GM19455 (cell line): ENCODE measurements at regions not wholly inside any gene's neighbourhood (a gene's known extent, or its start where the extent isn't known, plus 50 kb on each side); places are given as distances from the start of the nearest gene placed in this dataset.
"Not testable (repeated sequence)": the region's sequence is repeated elsewhere in the genome, so short reads cannot be mapped to it uniquely, and the experiment has no call there.

Source experiments
- ATAC-seq: cut with Tn5 transposase; IDR thresholded peaks from one replicate; pipeline ENCODE4 v1.9.1; 2021; ENCODE audit not compliant: unreplicated experiment

GRCh38 chr22:48639896-48640748 is 1187.6 kb downstream of the BRD1 start:
- ATAC-seq: no peak

DNA sequence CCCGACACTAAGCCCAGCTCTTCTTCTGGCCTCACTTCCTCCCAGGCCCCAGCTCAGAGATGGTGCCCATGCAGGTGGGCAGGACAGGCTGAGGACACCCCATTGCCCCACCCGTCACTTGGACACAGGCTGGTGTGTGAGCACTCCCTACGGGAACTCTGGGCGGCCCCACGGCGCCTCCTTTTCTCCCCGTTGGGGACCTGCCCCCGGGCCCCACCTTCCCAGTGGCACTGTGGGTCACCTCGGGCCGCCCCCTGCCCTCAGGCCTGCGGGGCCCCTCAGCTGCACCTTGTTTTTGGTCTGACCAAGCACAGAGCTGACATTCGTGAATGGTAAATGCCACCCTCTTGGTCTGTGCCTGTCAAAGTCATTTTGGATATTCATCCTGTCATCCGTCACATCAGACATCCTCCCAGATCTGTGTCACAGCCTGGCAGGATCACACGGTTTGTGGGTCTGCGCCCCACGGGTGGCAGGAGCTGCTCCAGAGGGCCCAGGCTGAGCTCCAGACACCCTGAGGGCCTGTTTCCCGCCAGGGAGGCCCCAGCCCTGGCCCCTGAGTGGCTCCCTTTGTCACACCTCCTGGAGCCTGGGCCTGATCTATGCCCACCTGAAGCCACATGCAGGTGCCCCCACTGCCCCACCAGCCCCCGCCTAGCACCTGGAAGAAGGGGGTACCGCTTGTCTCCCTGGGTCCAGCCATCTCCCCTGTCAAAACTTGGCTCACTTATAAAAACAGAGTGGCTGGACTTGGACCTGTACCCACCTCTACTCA is 1188.5 kb downstream of the BRD1 start:
- no peak for ATAC-seq

DNA sequence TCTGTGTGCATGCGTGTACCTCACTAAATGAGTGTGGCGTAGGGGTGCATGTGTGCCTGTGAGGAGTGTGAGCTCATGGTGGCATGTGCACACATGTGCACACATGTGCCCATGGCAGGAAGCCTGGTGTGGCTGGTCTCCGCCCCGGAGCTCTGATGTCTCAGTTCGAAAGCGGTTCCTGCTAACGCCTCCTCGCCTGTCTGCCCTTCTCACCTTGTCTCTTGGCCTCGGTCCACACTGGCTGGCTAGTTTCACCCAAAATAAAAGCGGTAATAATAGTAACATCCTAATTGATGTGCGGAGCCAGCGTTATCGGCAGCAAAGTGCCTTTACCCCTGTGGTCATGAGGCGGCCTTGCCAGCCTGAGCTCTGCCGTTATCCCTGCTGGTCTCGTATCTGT is 1190.4 kb downstream of the BRD1 start:
- ATAC-seq: no peak

GRCh38 chr22:48636746-48637145 is 1190.9 kb downstream of the BRD1 start:
- ATAC-seq: no peak

DNA sequence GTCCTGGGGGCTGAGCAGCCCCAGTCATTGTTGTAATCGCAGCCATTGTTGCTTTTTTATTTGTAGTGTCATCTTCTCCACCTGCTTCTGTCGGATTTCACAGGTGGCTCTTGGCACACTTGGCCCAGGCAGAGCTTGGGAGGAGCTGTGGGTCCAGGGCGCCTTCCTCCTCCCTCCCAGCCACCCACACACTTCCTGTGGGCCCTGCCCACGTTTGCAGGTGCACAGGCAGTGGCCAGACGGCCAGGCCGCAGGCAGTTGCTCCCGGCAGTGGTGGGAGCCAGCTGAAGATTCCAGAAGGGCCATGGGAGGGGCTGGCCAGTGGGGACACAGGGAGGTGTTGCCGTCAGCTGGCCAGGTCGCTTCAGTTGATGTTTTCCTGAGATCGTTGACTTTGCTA is 1191.9 kb downstream of the BRD1 start:
- no peak for ATAC-seq

DNA sequence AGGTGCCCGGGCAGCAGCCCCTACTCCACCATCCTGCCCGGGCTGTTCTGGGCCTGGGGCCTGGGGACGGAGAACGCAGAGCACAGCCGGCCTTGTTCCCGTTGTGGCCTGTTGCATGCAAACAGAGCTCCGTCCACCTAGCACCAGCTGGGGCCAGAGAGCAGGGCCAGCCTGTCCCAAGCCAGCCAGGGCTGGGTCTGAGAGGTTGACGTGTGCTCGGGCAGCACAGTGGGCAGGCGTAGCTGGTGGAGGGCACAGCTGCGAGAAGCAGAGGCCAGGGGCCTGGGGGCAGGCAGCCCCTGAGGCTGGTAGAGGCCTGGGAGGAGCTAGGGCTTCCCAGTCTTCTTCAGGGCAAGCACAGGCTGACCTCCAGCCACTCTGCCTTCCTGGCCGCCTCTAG is 1192.6 kb downstream of the BRD1 start:
- ATAC-seq: no peak

DNA sequence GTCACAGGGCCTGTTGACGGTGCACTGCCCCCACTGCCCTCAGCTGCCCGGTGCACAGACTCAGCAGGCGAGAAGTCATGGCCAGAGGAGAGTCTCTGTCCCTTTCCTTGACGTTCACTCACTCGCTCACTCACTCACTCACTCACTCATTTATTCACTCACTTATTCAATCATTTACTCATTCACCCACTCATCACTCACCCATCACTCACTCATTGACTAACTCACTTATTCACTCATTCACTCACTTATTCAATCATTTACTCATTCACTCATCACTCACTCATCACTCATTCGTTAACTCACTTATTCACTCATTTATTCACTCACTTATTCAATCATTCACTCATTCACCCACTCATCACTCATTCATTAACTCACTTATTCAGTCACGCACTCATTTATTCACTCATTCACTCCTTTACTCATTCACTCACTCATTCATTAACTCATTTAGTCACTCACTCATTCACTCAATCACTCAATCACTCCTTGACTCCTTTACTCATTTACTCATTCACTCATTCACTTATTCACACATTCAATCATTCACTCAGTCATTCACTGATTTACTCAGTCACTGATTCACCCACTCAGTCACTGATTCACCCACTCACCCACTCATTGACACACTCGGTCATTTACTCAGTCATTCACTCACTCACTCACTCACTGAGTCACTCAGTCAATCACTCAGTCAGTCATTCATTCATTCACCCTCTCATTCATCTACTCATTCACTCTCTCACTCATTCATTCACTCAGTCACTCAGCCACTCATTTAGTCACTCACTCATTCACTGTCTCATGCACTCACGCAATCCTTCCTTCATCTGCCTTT is 1193.5 kb downstream of the BRD1 start:
- no peak for ATAC-seq

- ATAC-seq: no peak
Measured at GRCh38 chr22:48632646-48633246, 1194.9 kb downstream of the BRD1 start.

DNA sequence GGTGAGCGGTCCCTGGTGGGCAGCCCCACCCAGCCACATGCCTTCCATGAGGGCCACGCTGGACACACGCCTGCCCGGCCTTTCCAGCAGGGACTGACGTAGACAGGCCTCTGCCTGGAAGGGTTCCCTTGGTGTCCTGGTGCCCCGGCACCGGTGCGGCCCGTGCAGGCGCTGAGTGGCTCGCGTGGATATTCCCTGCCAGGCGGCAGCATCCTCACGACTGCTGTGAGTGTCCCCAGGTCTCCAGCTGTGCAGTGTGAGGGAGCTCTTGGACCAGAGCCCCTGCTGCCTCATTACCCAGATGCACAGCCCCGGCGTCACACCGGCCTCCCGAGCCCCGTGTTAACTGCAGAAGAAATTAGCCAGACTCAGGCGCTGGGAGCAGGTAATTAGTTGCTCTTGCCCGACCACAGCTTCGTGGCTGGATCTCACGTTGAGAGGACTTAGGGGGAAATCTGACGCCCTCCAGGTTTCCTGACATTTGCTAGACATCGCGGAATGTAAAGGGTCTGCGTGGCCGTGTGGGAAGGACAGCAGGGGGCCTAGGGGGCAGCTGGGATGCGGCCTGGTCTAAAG is 1196.3 kb downstream of the BRD1 start:
- ATAC-seq: no peak

- ATAC-seq: no peak
Measured at GRCh38 chr22:48630848-48631247, 1196.8 kb downstream of the BRD1 start.

GRCh38 chr22:48630433-48630754 is 1197.3 kb downstream of the BRD1 start:
- no peak for ATAC-seq

DNA sequence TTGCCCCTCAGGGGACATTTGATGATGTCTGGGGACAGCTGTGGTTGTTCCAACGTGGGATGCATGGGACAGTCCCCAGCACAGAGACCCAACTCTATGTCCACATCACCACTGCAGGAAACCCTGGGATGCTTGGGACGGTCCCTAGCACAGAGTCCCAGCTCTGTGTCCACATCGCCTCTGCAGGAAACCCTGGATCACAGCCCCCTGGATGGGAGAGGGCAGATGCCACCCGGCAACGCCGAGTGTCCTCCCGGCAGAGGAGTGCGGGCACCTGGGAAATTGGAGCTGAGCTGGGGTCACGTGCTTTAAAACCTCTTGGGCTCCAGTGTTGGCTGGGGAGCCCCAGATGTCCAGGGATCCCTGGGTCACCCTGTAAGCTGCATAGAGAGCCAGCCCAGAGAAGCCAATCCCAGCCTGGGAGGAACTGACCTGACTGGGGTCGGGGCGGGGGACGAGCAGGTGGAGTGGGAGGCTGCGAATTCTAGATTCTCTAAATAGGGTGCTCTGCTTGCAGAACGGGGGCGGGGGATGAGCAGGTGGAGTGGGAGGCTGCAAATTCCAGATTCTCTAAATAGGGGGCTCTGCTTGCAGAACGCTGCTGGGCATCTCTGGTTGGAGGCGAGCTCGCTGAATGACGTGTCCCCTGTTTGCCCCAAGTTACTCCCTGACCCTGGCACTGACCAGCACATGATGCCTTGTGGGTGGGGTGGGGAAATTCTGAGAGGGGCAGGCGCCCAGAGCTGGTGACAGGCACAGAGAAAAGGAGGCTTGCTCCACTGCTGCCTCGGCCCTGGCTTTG is 1197.8 kb downstream of the BRD1 start:
- no peak for ATAC-seq

DNA sequence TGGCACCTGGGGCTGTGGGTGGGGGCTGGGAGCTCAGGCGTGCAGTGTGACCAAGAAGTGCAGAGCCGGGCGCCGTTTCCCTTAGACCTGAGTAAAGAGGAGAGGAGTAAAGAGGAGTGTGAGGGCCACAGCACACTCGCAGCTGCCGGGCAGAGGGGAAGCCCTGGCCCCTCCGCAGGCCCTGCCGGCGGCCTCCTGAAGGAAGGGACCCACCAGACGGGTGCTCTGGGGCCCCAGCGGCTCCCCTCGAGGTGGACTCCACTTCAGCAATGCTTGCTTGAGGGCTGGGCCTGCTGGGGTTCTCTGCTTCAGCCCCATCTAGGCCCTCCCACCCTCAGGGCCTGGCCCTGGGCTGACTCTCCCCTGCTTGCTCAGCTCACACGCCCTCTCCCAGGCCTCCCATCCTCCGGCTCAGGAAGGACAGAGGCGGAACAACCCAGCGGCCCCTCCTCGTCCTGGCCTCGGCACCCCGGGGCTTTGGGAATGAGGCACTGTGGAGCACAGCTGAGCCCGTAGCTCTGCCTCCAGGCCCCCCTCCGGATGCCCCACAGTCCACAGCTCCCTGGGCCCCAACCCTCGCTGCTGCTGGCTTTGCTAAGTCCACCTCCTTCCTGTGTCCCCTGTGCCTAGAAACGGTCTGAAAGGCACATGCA is 1198.7 kb downstream of the BRD1 start:
- no peak for ATAC-seq

DNA sequence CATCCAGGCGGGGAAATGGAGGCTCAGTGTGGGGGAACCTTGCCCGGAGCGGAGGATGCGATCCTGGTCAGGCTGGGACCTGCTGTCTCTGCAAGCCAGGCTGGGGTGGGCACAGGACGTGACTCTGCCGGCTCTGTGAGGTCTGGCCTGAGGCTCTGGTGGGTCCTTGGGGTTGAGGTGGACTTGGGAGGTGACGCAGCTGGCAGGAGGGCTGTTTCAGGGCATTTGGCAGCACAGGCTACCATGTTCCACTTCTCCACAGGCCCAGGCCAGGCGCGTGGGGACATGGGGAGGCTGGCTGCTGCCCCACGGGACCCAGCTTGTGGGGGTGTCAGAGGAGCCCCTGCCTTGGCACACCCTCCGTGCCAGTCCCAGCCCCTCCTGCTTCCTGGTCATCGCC is 1199.7 kb downstream of the BRD1 start:
- no peak for ATAC-seq

DNA sequence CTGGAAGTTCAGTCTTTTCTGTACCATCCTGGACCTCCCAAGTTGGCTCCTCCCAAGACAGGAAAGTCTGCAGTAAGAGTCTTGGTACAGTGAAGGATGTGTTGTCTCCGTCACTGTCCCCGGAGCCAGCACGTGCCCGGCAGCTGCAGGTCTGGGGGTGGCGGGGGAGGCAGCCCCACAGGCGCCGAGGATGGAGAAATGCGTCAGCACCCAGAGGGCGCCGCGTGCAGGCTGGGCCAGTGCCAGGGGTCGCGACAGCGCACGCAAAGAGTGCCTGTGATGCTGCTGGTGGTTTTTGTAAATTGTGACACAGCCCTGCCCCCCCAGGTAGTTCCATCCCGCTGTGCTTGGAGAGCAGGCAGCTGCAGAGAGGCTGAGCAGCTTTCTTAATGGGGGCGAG is 1200.5 kb downstream of the BRD1 start:
- ATAC-seq: no peak

DNA sequence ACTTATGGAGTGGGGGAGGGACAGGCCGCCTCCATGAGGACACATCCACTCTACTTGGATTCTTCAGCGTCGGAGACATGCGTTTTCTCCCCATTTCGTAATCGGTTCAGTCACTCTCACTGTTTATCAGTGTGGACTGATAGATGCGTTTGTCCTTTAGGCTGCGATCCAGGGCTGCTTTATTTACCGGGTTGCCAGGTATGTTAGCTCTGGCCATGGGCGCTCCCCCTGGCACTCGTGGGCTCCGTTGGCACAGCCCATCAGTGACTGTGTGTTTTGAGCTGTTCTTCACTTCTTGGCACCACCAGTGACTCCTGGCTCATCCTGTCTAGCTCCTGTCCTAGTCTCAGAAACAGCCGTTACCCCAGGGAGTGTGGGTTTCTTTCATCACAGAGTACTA is 1203.3 kb downstream of the BRD1 start:
- no peak for ATAC-seq

- no peak for ATAC-seq
Measured at GRCh38 chr22:48622891-48623545, 1204.7 kb downstream of the BRD1 start.

GRCh38 chr22:48621085-48621484 is 1206.6 kb downstream of the BRD1 start:
- ATAC-seq: no peak

- not testable (repeated sequence) for ATAC-seq
Measured at GRCh38 chr22:48620460-48620859, 1207.2 kb downstream of the BRD1 start.
